Activated CD8-positive, alpha-beta T cell treated with anti-CD3 and anti-CD28 coated beads, Interleukin-2, amount 10 ng/mL, durations not matched to agents 7 days and 5 days (primary cell): ENCODE measurements at regions not wholly inside any gene's neighbourhood (a gene's known extent, or its start where the extent isn't known, plus 50 kb on each side); places are given as distances from the start of the nearest gene placed in this dataset.

Experiments
- ATAC-seq: fragments of 150-1000 bp; cut with Tn5 transposase; one replicate; pipeline ENCODE4 v1.10.0; 2021; ENCODE audit warnings: moderate library complexity
- CTCF ChIA-PET: fragments of 350-600 bp; sonication (Branson Sonifier 250); formaldehyde crosslinking; loops from one replicate; lab custom pipeline; 2021; ENCODE audit warnings: antibody characterized with exemption; lab: Charles Lee
- POLR2A ChIA-PET: fragments of 350-600 bp; sonication (Branson Sonifier 250); formaldehyde crosslinking; loops from one replicate; lab custom pipeline; 2021; ENCODE audit warnings: antibody characterized with exemption; lab: Charles Lee
- DNase-seq: peaks from one replicate; pipeline ENCODE4 v3.0.0-alpha.2; 2020
- H3K27ac Mint-ChIP-seq: one replicate; pipeline ENCODE4 v1.8.0; 2021; ENCODE audit warnings: mild to moderate bottlenecking, mixed read lengths
- H3K27me3 Mint-ChIP-seq: one replicate; pipeline ENCODE4 v1.8.0; 2021; ENCODE audit warnings: low read depth, mixed read lengths
- H3K36me3 Mint-ChIP-seq: one replicate; pipeline ENCODE4 v1.8.0; 2021; ENCODE audit warnings: low read depth, mixed read lengths
- H3K4me1 Mint-ChIP-seq: one replicate; pipeline ENCODE4 v1.8.0; 2021; ENCODE audit warnings: low read depth, mixed read lengths
- H3K4me3 Mint-ChIP-seq: one replicate; pipeline ENCODE4 v1.8.0; 2021; ENCODE audit warnings: mild to moderate bottlenecking, mixed read lengths
- H3K9me3 Mint-ChIP-seq: one replicate; pipeline ENCODE4 v1.8.0; 2022; ENCODE audit warnings: mixed read lengths; ENCODE audit not compliant: insufficient read depth

GRCh38 chr1:53378061-53378460 is 50.2 kb upstream of the LRP8 start:
- H3K27ac Mint-ChIP-seq: no peak overlapping the region
- no peaks in the 10 kb centered on the region for H3K9me3 Mint-ChIP-seq
- no peak overlapping the region for H3K4me3 Mint-ChIP-seq
- POLR2A ChIA-PET: no interaction called here
- ATAC-seq (no peak), DNase-seq (no peak)
- H3K4me1 Mint-ChIP-seq: no peaks in the 10 kb centered on the region
- no peaks in the 10 kb centered on the region for H3K36me3 Mint-ChIP-seq
- peaks cover 23% of the 10 kb centered on the region for H3K27me3 Mint-ChIP-seq
- CTCF ChIA-PET: no interaction called here

- ChIA-PET POLR2A (no interaction called here), CTCF (interaction anchor here (1.4 kb wide), 1 partner anchor 14 kb away, joined by 3 read pairs; no protein-coding TSS in a partner anchor)
- DNase-seq (no peak), ATAC-seq (no peak)
- H3K4me1 Mint-ChIP-seq: no peaks in the 10 kb centered on the region
- no peak overlapping the region for H3K4me3 Mint-ChIP-seq
- H3K27ac Mint-ChIP-seq: no peak overlapping the region
- H3K9me3 Mint-ChIP-seq: no peaks in the 10 kb centered on the region
- peaks cover 23% of the 10 kb centered on the region for H3K27me3 Mint-ChIP-seq
- no peaks in the 10 kb centered on the region for H3K36me3 Mint-ChIP-seq
These were observed 51.2 kb upstream of the LRP8 start for GRCh38 chr1:53378932-53379661.

GRCh38 chr1:53379662-53380002 is 51.8 kb upstream of the LRP8 start:
- CTCF ChIA-PET: interaction anchor here (1.4 kb wide), 1 partner anchor 14 kb away, joined by 3 read pairs; no protein-coding TSS in a partner anchor
- Mint-ChIP-seq H3K27me3 (peaks cover 23% of the 10 kb centered on the region), H3K9me3 (no peaks in the 10 kb centered on the region), H3K4me1 (no peaks in the 10 kb centered on the region), H3K36me3 (no peaks in the 10 kb centered on the region), H3K27ac (no peak overlapping the region), H3K4me3 (no peak overlapping the region)
- no peak for DNase-seq
- POLR2A ChIA-PET: no interaction called here
- no peak for ATAC-seq

- no peak overlapping the region for H3K27ac Mint-ChIP-seq
- no peaks in the 10 kb centered on the region for H3K9me3 Mint-ChIP-seq
- no peak overlapping the region for H3K4me3 Mint-ChIP-seq
- no peaks in the 10 kb centered on the region for H3K4me1 Mint-ChIP-seq
- ATAC-seq (no peak), DNase-seq (no peak)
- ChIA-PET CTCF (interaction anchor here (1.4 kb wide), 1 partner anchor 13 kb away, joined by 3 read pairs; no protein-coding TSS in a partner anchor), POLR2A (no interaction called here)
- H3K27me3 Mint-ChIP-seq: peaks cover 26% of the 10 kb centered on the region
- no peaks in the 10 kb centered on the region for H3K36me3 Mint-ChIP-seq
These were observed 52.4 kb upstream of the LRP8 start for GRCh38 chr1:53380296-53380695.

GRCh38 chr1:53381790-53382401 is 54.0 kb upstream of the LRP8 start:
- POLR2A ChIA-PET: no interaction called here
- Mint-ChIP-seq H3K9me3 (no peaks in the 10 kb centered on the region), H3K4me3 (no peak overlapping the region), H3K4me1 (peaks cover 10% of the 10 kb centered on the region), H3K27ac (no peak overlapping the region), H3K36me3 (no peaks in the 10 kb centered on the region), H3K27me3 (peaks cover 29% of the 10 kb centered on the region)
- no peak for ATAC-seq
- DNase-seq: no peak
- CTCF ChIA-PET: interaction anchor here (1.1 to 1.6 kb wide), 2 partner anchors 103 kb away, joined by 4 read pairs; no protein-coding TSS in a partner anchor

- peaks cover 37% of the 10 kb centered on the region for H3K27me3 Mint-ChIP-seq
- H3K9me3 Mint-ChIP-seq: no peaks in the 10 kb centered on the region
- no peak overlapping the region for H3K27ac Mint-ChIP-seq
- ATAC-seq (no peak), DNase-seq (no peak)
- no peaks in the 10 kb centered on the region for H3K36me3 Mint-ChIP-seq
- POLR2A ChIA-PET: no interaction called here
- no peak overlapping the region for H3K4me3 Mint-ChIP-seq
- peaks cover 10% of the 10 kb centered on the region for H3K4me1 Mint-ChIP-seq
- CTCF ChIA-PET: interaction anchor here (1.1 to 1.6 kb wide), 3 partner anchors 10 to 105 kb away, joined by 3 to 6 read pairs (median 4); no protein-coding TSS in a partner anchor
These were observed 55.4 kb upstream of the LRP8 start for GRCh38 chr1:53383136-53383870.

GRCh38 chr1:53384796-53385195 is 56.9 kb upstream of the LRP8 start:
- H3K27ac Mint-ChIP-seq: no peak overlapping the region
- DNase-seq (no peak), ATAC-seq (no peak)
- no peaks in the 10 kb centered on the region for H3K36me3 Mint-ChIP-seq
- ChIA-PET POLR2A (interaction anchor here (1.0 kb wide), 1 partner anchor 9 kb away, joined by 3 read pairs; no protein-coding TSS in a partner anchor), CTCF (interaction anchor here (1.9 kb wide), 1 partner anchor 9 kb away, joined by 5 read pairs; no protein-coding TSS in a partner anchor)
- no peaks in the 10 kb centered on the region for H3K9me3 Mint-ChIP-seq
- H3K4me1 Mint-ChIP-seq: peaks cover 10% of the 10 kb centered on the region
- H3K27me3 Mint-ChIP-seq: peaks cover 35% of the 10 kb centered on the region
- H3K4me3 Mint-ChIP-seq: no peak overlapping the region

- Mint-ChIP-seq H3K36me3 (no peaks in the 10 kb centered on the region), H3K27me3 (peaks cover 29% of the 10 kb centered on the region), H3K4me1 (peaks cover 12% of the 10 kb centered on the region), H3K9me3 (no peaks in the 10 kb centered on the region), H3K27ac (no peak overlapping the region), H3K4me3 (no peak overlapping the region)
- POLR2A ChIA-PET: interaction anchor here (1.0 kb wide), 1 partner anchor 8 kb away, joined by 3 read pairs; no protein-coding TSS in a partner anchor
- CTCF ChIA-PET: interaction anchor here (0.8 to 1.9 kb wide), 3 partner anchors 8 to 107 kb away, joined by 3 to 5 read pairs (median 3); no protein-coding TSS in a partner anchor
- no peak for ATAC-seq
- no peak for DNase-seq
These were observed 57.7 kb upstream of the LRP8 start for GRCh38 chr1:53385276-53386225.

GRCh38 chr1:53388963-53389362 is 61.1 kb upstream of the LRP8 start:
- Mint-ChIP-seq H3K36me3 (no peaks in the 10 kb centered on the region), H3K4me1 (peaks cover 14% of the 10 kb centered on the region), H3K9me3 (no peaks in the 10 kb centered on the region), H3K27ac (no peak overlapping the region), H3K4me3 (no peak overlapping the region), H3K27me3 (peaks cover 14% of the 10 kb centered on the region)
- ChIA-PET POLR2A (no interaction called here), CTCF (interaction anchor here (9.2 kb wide), 1 partner anchor 111 kb away, joined by 167 read pairs; no protein-coding TSS in a partner anchor)
- DNase-seq (no peak), ATAC-seq (no peak)

GRCh38 chr1:53390261-53390660 is 62.4 kb upstream of the LRP8 start:
- Mint-ChIP-seq H3K4me1 (peaks cover 18% of the 10 kb centered on the region), H3K36me3 (no peaks in the 10 kb centered on the region), H3K27ac (peak overlapping the region; percentile 2), H3K27me3 (peaks cover 13% of the 10 kb centered on the region), H3K4me3 (no peak overlapping the region), H3K9me3 (no peaks in the 10 kb centered on the region)
- no peak for DNase-seq
- POLR2A ChIA-PET: interaction anchor here (0.6 kb wide), 1 partner anchor 1300 kb away, joined by 3 read pairs; no protein-coding TSS in a partner anchor
- CTCF ChIA-PET: interaction anchor here (0.8 to 9.2 kb wide), 3 partner anchors 22 to 112 kb away, joined by 3 to 167 read pairs (median 4); no protein-coding TSS in a partner anchor
- no peak for ATAC-seq
